ENCODE measurements at regions not wholly inside any gene's neighbourhood (a gene's known extent, or its start where the extent isn't known, plus 50 kb on each side); places are given as distances from the start of the nearest gene placed in this dataset.

DNA sequence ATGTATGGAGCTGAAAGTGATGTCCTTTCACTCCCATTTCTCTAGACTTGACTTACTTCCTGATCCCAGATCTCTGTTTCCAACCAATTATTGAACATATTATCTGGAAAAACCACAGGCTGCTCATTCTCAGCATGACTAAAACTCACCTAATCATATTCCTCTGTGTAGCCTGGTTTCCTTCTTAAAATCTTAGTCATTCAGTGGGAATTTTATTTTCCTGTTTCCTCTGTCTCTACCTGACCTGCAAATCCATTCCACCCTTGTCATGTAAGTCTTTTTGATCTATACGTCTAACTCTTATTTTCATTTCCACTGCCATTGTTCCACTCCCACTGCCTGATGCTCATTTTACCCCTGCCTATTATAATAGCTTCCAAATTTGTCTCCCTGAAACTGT lies 67.9 kb upstream of the APOBEC4 start:
- H3K9me3 ChIP-seq: no peaks in the 10 kb centered on the region
- ATAC-seq: no peak
- TF ChIP-seq, protein P1, sequence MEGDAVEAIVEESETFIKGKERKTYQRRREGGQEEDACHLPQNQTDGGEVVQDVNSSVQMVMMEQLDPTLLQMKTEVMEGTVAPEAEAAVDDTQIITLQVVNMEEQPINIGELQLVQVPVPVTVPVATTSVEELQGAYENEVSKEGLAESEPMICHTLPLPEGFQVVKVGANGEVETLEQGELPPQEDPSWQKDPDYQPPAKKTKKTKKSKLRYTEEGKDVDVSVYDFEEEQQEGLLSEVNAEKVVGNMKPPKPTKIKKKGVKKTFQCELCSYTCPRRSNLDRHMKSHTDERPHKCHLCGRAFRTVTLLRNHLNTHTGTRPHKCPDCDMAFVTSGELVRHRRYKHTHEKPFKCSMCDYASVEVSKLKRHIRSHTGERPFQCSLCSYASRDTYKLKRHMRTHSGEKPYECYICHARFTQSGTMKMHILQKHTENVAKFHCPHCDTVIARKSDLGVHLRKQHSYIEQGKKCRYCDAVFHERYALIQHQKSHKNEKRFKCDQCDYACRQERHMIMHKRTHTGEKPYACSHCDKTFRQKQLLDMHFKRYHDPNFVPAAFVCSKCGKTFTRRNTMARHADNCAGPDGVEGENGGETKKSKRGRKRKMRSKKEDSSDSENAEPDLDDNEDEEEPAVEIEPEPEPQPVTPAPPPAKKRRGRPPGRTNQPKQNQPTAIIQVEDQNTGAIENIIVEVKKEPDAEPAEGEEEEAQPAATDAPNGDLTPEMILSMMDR (IDR thresholded peaks at IDR 0.05): no peak
- no peak overlapping the region for H3K27ac ChIP-seq
- DNase-seq: no peak
- no peak overlapping the region for H3K4me3 ChIP-seq
- H3K36me3 ChIP-seq: no peaks in the 10 kb centered on the region
- no peaks in the 10 kb centered on the region for H3K27me3 ChIP-seq
- intact Hi-C loops (cut with DNase I): no loop called here
- no peaks in the 10 kb centered on the region for H3K4me1 ChIP-seq

DNA sequence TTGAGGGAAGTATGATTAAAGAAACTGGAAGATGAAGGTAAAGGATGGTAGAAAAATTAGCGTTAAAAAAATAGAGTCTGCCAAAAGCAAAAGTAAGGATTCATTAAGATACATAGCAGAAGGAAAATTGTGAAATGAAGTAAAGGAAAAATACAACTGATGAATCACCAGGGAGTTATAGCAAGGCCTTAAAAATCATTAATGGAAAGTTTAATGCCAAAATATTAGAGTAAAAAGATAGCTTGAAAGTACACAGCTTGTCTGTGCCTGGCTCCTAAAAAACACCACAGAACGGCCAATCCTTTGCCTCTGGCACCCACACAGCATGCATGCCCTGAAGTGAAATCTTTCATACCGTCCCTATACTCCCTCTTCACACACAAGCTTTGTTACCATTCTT lies 66.9 kb upstream of the APOBEC4 start:
- Histone ChIP-seq H3K36me3 (no peaks in the 10 kb centered on the region), H3K9me3 (no peaks in the 10 kb centered on the region), H3K27ac (no peak overlapping the region), H3K27me3 (no peaks in the 10 kb centered on the region), H3K4me3 (no peak overlapping the region), H3K4me1 (no peaks in the 10 kb centered on the region)
- intact Hi-C loops (cut with DNase I): no loop called here
- TF ChIP-seq, protein P1 (IDR thresholded peaks at IDR 0.05): no peak
- DNase-seq (no peak), ATAC-seq (no peak)

DNA sequence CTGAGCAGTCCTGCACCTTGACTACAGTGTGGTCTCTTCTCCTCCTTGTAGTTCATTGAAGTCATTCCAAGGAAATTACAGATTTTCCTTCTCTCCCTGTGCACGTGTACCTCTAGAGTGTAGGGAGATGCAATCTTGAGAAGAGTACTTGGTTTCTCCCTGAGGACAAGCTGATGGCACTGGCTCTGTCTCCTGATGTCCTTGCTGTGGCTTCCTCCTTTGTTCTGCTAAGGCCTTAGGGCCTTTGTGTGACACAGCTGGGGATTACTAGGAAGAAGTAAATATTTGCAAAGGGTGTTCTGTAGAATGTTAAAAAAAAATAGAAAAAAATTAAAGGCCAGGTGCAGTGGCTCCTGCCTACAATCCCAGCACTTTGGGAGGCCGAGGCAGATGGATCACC lies 66.2 kb upstream of the APOBEC4 start:
- intact Hi-C loops (cut with DNase I): no loop called here
- H3K36me3 ChIP-seq: no peaks in the 10 kb centered on the region
- no peak overlapping the region for H3K4me3 ChIP-seq
- no peak overlapping the region for H3K27ac ChIP-seq
- no peaks in the 10 kb centered on the region for H3K27me3 ChIP-seq
- no peaks in the 10 kb centered on the region for H3K4me1 ChIP-seq
- TF ChIP-seq, protein P1 (IDR thresholded peaks at IDR 0.05): no peak
- no peaks in the 10 kb centered on the region for H3K9me3 ChIP-seq
- no peak for DNase-seq
- ATAC-seq: no peak

DNA sequence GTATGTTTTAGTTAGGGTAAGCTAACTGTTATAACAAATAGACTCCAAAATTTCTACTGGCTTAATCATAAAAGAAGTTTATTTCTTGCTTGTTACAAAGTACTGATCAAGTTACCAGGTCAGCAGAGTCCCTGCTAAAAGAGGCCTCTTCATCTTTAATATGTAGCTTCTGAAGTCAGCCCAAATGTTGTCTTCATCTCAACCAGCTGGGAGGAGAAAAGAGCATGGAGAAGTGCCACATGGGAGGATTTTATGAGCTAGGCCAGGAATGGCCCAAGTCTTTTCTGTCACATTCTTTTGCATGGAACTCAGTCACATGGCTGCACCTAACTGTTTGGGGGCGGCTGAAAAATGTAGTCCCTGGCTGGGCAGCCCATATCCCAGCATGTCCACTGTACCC lies 63.2 kb upstream of the APOBEC4 start:
- DNase-seq: no peak
- Histone ChIP-seq H3K27ac (no peak overlapping the region), H3K36me3 (no peaks in the 10 kb centered on the region), H3K4me1 (no peaks in the 10 kb centered on the region), H3K4me3 (no peak overlapping the region), H3K27me3 (no peaks in the 10 kb centered on the region), H3K9me3 (no peaks in the 10 kb centered on the region)
- TF ChIP-seq, protein P1 (IDR thresholded peaks at IDR 0.05): no peak
- no peak for ATAC-seq
- intact Hi-C loops (cut with DNase I): no loop called here

DNA sequence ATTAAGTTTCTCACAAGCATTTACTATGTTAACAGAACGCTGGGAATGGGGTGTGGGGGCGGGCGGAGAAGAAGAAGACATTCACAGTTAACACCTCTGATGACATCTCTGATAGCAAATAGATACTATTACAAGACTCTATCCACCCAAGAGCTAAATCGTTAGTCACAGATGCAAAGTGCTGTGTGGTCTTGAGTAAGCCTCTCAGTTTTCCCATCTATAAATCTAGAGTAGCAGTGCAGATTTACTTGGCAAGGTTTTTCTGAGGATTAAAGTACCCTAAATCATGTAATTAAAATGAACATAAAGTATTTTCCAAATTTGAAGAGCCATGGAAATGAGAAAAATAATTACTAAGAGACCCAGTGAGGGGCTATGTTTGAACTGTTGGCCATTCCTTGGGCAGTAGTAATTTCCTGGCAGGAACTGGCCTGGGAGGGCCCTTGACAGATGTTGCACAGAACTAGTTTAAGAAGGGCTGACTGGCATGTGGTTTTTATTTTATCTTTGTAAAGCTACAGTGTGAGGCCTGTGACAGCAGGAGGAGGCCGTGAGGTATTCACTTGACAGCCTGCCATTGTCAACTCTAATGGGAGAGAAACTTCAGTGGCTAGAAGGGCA lies 58.7 kb upstream of the APOBEC4 start:
- no peaks in the 10 kb centered on the region for H3K9me3 ChIP-seq
- no peaks in the 10 kb centered on the region for H3K4me1 ChIP-seq
- H3K27ac ChIP-seq: no peak overlapping the region
- intact Hi-C loops (cut with DNase I): no loop called here
- ATAC-seq: no peak
- TF ChIP-seq, protein P1 (IDR thresholded peaks at IDR 0.05): no peak
- H3K4me3 ChIP-seq: no peak overlapping the region
- H3K27me3 ChIP-seq: no peaks in the 10 kb centered on the region
- no peaks in the 10 kb centered on the region for H3K36me3 ChIP-seq
- no peak for DNase-seq

All from left lung (tissue), 4 donors.